GM18517 (cell line): ENCODE measurements at regions not wholly inside any gene's neighbourhood (a gene's known extent, or its start where the extent isn't known, plus 50 kb on each side); places are given as distances from the start of the nearest gene placed in this dataset.

Experiments
- ATAC-seq: cut with Tn5 transposase; IDR thresholded peaks from one replicate; pipeline ENCODE4 v1.9.1; 2021; ENCODE audit warnings: mild to moderate bottlenecking, moderate library complexity; ENCODE audit not compliant: unreplicated experiment

DNA sequence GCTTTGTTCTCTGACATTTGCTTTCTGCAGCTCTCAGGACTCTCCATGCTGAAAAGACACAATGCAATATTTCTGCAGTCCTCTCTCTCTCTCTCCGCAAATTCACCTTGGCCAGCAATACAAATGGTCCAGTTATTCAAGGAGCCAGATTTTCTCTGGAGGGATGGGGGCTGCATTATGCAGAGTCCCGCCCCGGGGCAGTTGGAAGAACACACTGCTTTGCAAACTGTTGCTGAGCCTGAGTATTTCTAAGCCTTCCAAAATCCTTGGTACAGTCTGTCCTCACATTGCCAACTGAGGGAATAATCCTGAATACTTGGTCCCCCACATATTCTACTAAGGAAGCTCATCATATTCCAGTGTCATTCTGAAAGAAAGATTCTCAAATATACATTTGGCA lies 94.3 kb upstream of the ZC3H12C start:
- no peak for ATAC-seq

DNA sequence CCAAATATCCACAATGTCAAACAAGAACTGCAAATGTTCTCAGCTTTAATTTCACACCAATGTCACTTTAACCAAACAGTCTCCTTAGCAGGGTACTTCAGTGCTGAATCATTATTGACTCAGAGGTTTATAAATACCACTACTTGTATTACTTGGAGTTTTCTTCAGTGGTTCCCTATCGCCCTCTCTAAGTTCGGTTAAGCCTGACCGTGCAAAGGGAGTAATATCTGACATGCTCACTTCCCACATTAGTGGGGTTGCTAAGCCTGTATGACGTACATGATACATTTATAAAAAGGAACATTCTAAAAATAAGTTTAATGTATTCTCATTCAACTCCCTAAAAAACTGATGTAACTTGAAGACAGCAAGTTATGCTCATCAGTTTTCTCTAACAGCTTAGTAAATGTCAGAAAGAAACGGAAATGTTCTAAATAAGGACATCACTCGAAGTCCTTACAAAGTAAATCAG lies 93.1 kb upstream of the ZC3H12C start:
- peak; percentile 96 for ATAC-seq

DNA sequence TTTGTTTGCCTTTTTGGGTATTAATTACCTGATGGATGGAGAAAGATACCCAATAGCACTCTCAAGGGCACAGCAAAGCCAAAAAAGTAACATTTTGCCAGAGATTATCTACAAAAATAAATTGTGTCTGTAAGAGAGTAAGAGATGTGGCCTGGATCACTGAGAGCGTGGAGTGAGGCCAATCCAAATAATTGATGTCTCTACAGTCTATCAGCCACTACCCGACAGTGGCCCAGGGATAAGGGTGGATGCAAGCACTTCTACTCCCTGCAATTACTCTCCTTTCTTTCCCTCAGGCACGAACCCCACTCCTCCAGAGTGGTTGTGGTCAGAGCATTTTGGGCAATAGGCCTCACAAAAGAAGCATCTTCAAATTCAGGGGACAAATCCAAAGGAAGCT lies 92.3 kb upstream of the ZC3H12C start:
- ATAC-seq = no peak

DNA sequence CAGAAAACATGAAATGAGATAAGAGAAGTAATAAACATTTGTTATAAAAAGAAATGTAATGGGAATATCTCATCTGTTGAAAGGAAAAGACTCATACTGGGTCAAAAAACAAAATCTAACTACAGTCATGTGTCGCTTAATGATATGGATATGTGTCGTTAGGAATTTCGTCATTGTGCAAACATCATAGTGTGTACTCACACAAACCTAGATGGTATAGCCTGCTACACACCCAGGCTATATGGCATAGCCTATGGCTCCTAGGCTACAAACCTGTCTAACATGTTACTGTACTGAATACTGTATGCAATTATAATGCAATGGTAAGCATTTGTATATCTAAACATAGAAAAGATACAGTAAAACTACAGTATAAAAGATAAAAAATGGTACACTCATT lies 89.8 kb upstream of the ZC3H12C start:
- no peak for ATAC-seq

DNA sequence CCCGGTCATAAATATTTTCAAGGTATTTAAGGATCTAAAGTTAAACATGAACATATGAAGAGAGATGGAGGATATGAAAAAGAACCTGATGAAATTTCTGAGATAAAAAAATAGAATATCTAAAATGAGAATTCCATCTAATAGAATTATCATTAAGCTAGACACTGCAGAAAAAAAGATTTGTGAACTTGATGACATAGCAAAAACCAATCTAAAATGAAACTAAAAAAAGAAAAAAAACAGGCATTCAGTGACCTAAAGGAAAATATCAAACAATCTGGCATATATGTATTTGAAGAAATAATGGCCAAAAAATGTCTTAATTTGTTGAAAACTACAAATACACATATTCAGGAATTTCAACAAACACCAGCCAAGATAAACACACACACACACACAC lies 81.6 kb upstream of the ZC3H12C start:
- ATAC-seq = no peak

DNA sequence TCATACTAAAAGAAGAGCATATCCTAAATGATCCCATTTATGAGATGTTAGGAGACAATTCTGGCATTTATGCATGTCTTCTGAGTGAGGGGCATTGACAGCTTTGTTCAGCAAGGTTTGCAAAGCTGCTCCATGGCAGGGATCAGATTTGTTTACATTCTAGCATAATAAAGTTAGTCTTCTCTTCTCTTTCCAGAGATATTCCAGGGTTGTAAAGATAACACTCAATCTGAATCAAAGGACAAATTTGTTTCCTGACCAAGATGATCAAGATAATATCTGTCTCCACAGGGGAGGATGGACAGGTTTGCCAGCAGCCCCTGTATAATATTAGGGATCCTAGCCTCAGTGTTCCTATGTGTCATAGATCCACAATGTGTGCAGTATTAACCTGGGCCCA lies 77.5 kb upstream of the ZC3H12C start:
- ATAC-seq = no peak

DNA sequence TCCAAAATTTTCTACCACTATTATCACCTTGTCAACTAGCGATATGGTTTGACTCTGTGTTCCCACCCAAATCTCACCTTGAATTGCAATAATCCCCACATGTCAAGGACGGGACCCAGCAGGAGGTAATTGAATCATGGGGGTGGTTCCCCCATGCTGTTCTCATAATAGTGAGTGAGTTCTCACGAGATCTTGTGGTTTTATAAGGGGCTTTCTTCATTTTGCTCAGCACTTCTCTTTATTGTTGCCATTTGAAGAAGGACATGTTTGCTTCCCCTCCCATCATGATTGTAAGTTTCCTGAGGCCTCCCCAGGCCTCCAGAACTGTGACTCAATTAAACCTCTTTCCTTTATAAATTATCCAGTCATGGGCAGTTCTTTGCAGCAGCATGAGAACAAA lies 73.5 kb upstream of the ZC3H12C start:
- no peak for ATAC-seq

DNA sequence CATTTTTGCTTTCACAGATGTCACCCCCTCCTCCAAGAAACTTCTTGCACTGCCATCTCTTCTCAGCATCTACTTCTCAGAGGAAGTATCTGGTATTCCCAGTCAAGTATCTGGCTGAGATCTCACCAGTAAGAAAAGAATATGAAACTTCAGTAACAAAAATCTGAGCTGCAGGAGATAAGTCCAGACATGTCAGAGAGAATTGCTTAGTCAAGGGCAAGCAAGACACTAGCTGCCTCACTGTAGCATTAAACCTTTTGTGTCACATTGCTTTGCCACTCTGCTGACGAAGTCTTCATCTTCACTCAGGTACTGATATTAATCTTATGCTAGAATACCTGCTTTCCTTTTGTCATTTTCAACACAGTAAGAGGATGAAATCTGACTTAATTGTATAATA lies 70.6 kb upstream of the ZC3H12C start:
- ATAC-seq = no peak

DNA sequence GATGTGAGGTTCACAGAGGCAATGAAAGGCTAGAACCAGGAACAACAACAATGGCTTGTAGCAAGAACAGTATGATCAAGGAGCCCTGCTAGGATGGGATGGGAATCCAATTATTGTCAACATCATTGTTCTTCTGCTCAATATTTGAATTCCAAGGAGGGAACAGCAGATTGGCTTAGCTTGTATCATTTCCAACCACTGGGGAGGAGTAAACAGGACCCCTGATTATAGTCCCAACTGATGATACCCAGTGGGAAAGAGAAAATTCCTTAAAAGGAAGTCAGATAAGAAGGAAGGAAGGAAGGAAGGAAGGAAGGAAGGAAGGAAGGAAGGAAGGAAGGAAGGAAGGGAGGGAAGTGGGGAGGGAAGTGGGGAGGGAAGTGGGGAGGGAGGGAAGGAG lies 69.5 kb upstream of the ZC3H12C start:
- no peak for ATAC-seq

DNA sequence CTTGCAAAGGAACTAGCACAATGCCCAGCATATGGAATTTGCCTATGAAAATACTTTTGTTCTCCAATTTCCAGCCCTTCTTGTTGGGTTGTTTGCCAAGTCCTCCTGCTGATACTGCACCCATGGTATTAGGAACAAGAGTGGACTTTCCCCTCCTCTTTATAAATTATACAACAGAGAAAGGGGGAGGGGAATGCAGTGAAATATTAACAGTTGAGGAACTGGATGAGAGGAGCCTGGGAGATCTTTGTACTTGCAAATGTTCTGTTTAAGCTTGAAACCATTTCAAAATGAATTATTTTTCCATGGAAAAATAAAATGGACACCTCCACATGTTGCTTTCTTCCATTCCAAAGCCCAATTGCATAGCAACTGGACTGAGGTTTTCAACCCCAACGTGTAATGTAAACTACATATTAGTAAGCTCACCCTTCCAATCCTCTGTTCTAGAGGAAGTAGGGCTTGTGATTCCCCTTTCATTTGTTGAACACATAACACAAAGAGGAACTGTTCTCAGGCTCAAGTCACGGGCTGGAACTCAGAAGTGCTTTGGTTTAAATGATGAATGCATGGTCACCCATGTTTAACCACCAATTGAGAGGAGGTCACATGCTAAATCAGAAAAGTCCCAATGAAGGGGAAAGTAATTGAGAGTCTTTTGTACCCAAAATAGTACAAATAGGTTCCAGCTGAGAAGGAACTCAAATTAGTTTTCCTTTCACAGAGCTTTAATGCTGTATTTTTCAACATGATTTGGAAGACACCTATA lies 66.2 kb upstream of the ZC3H12C start:
- peak; percentile 90 for ATAC-seq

DNA sequence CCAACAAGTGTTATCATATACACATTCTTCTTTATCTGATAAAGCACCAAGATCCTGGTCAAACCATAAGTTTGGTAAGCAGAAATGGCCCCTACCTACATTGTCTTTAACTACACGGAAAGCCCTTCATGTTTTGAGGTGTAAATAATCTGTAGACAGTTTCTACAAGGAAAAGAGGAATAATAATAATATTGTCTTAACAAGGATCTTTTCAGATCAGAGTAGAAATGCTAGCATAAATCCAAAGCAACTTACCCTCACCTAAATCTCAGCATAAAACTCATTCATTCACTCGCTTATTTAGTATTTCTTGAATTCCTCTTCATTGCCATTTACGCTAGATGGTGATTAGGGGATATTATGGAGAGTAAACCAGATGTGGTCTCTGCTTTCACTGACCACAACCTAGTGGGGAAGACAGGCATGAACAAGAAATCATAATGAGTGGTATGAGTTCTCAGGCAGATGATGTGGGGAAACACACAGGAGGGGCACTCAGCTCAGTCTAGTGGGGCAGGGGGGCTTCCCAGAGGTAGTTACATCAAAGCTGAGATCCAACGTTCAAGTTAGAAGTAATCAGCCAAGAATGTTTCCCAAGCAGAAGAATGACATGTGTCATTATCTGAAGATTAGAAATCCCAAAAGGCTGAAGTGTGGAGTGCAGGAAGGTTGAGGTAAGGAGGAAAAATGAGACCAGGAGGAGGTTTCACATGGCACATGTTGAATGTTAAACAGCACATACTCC lies 65.4 kb upstream of the ZC3H12C start:
- peak; percentile 37 for ATAC-seq

DNA sequence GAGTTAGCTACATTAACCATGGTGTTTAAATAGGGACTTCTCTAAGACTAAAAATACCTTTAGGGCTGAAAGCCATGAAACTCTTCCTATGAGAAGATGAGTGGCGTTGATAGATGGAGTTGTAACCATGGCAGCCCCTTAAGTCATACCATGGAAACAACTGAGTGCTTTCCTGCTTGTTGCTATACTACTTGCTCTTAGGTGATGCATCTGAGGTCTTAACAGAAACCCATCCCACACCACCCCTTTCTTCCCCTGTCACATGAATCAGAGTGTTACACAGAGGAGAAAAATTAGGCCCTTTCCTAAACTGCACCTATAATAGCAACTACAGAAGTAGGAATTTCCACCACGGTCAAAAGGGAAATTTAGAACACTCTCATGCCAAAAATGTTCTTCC lies 64.3 kb upstream of the ZC3H12C start:
- ATAC-seq = no peak

DNA sequence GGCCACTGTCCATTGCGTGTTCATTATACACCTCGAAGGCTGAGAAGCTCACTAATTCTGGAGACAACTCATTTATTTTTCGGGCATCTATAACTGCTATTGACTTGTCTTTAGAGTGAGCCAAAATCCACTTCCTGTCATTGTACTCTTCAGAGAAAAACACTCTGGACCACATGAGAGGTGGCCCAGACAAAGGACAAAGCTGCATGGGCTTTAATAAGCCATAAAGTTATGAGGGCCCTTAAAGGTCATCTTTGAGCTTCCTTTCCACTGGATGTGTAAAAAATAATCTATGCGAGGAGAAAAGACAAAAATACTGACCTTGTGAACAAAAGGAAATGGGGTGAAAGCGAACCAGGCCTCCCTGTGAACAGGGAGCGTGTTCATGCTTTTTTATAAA lies 63.5 kb upstream of the ZC3H12C start:
- no peak for ATAC-seq

DNA sequence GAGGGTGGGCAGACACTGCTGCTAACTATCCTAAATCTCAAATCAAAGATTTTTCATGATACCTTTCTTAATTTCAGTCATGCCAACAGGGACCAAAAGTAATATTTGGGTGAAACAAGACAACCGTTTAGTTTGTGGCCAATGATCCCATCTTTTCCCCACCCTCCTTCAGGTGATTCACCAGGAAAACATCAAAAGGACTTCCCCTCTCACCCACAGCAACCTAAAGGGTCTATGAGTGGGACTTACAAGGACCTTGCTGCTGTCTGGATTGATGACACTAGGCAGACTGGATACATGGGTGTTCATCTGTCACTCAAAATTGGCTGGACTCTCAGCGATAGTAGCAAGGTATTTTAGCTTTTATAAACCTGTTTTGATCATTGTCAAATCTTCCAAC lies 62.0 kb upstream of the ZC3H12C start:
- ATAC-seq = no peak

DNA sequence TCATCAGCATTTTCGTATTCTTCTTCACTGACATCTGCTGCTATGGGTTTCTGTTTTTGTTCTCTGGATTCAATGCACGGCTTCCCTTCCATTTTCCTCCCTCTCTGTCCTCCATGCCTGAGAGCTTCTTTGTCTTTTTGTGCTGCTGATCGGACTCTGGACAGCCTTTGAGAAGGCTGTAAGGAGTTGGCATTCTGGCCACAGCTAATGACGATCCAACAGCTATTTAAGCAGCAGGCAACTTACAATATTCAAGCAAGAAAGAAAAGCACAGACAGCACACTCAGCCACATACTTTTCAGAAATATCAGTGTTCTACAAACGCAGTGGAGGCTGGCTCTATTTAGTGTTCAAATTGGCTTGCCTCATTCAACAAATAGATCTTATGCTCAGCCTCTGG lies 60.9 kb upstream of the ZC3H12C start:
- ATAC-seq = no peak

DNA sequence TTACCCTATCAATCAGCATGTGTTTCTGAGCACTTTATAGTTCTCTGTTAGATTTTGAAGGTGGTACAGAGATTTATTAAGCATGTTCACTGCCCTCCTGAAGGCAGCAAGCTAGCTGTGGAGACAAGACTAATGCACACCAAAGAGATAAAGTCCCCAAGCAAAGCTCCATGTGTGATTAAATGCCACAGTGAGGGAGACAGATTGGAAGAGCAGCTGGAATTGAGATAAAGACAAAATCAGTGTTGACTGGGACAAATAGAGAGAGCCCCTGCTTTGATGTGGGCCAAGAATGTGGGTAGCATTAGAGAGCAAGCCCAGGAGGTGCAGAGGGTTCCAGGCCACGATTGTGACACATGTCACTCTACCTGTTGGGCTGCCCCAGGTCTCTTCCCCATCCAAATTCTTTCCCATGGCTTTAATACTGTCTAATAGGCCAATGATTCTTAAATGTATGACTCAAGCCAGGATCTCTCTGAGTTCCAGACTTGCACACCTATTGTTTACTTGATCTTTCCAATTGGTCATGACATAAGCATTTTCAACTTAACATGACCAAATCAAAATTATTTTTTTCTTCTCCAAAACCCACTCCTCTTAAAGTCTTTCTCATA lies 60.1 kb upstream of the ZC3H12C start:
- no peak for ATAC-seq

DNA sequence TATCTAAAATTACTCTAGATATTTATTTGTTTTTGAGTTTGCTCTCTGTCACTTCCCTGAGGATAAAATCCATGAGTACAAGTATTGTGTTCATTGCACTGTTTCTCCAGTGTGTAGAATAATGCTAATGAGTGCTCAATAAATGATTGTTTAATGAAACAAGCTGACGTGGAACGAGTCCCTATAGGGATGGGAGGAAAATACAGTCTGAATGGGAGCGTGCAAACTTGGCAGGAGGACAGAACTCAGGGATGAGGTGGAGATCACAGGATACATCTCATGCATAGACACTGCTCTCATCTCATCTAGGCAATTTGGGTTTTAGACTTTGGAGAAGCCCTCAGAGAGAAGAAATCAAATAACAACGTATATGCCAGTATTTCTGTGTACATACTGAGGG lies 58.4 kb upstream of the ZC3H12C start:
- no peak for ATAC-seq

DNA sequence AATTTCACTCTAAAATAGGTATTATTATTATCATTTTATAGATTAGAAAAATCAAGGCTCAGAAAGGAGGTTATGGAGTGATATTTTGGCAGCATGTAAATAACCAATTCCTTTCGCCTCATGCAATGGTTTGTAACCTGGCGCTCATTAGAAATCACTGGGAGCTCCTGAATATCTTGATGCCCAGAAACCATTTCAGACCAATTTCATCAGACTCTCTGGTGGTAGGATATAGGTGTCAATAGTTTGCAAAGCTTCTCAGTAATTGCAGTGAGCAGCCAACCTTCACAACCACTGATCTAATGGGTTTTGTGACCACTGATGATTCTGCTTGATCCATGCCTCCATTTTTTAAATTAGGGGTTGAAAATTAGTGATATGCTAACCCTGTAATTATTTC lies 57.8 kb upstream of the ZC3H12C start:
- no peak for ATAC-seq

DNA sequence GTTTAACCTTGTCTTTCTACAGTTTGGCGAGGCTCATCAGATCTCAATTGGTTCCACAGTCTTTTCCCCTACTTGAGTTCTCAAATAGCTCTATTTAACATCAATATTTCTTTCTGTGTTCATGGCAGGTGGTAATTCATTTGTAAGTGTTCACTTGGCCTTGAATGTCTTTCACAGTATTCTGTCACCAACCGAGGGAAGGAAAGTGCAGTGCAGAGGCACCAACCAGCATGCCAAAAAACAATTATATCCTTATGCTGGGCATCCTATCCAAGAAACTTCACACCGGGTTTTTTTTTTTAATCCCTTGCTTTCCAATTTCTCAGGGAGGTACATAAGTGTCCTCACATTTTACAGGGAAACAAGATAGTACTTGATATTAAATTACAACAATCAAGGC lies 55.0 kb upstream of the ZC3H12C start:
- no peak for ATAC-seq
